Karpas-422 (cell line): ENCODE measurements at regions not wholly inside any gene's neighbourhood (a gene's known extent, or its start where the extent isn't known, plus 50 kb on each side); places are given as distances from the start of the nearest gene placed in this dataset.

Experiments
- DNase-seq: peaks from one replicate; pipeline ENCODE4 v3.0.0-alpha.2; 2015
- H2AFZ ChIP-seq: fragments of 200-600 bp; sonication (generic); 2 replicates; pipeline ENCODE4 v1.6.1; 2014; ENCODE audit warnings: antibody characterized with exemption, low read length, mixed read lengths
- H3K27ac ChIP-seq: fragments of 200-600 bp; sonication (generic); 2 replicates; pipeline ENCODE4 v1.5.1; 2014; ENCODE audit warnings: mild to moderate bottlenecking, low read length, moderate library complexity
- H3K27me3 ChIP-seq: fragments of 200-600 bp; sonication (generic); 2 replicates; pipeline ENCODE4 v1.6.1; 2014; ENCODE audit warnings: low read length, mixed read lengths
- H3K36me3 ChIP-seq: fragments of 200-600 bp; sonication (generic); 2 replicates; pipeline ENCODE4 v1.6.1; 2014; ENCODE audit warnings: low read length, mixed read lengths; ENCODE audit not compliant: insufficient read depth
- H3K4me1 ChIP-seq: fragments of 200-600 bp; sonication (generic); 2 replicates; pipeline ENCODE4 v1.6.1; 2014; ENCODE audit warnings: mild to moderate bottlenecking, low read length, mixed read lengths
- H3K4me2 ChIP-seq: fragments of 200-600 bp; sonication (generic); 2 replicates; pipeline ENCODE4 v1.6.1; 2014; ENCODE audit warnings: low read length, low read depth, mild to moderate bottlenecking; ENCODE audit not compliant: poor library complexity, severe bottlenecking
- H3K4me3 ChIP-seq: fragments of 200-600 bp; sonication (generic); 2 replicates; pipeline ENCODE4 v1.5.1; 2014; ENCODE audit warnings: mild to moderate bottlenecking, antibody characterized with exemption, low read length, mixed read lengths
- H3K79me2 ChIP-seq: fragments of 200-600 bp; sonication (generic); 2 replicates; pipeline ENCODE4 v1.6.1; 2014; ENCODE audit warnings: mild to moderate bottlenecking, low read length, mixed read lengths
- H3K9ac ChIP-seq: fragments of 200-600 bp; sonication (generic); 2 replicates; pipeline ENCODE4 v1.6.0; 2014; ENCODE audit warnings: low read length
- H3K9me2 ChIP-seq: fragments of 200-600 bp; sonication (generic), shearing (Covaris generic); replicated peaks from 2 replicates; pipeline ENCODE4 v1.6.0; 2014; ENCODE audit warnings: mild to moderate bottlenecking, low read length, moderate library complexity; ENCODE audit not compliant: insufficient read depth
- H3K9me3 ChIP-seq: fragments of 300-700, 200-600 bp; sonication (generic); 2 replicates; pipeline ENCODE4 v1.6.1; 2014; ENCODE audit warnings: low read length, mixed read lengths
- H4K20me1 ChIP-seq: fragments of 200-600 bp; sonication (generic); 2 replicates; pipeline ENCODE4 v1.6.1; 2014; ENCODE audit warnings: mild to moderate bottlenecking, antibody characterized with exemption, low read length, low read depth; ENCODE audit not compliant: insufficient read depth

- Histone ChIP-seq H3K4me3 (no peak overlapping the region), H2AFZ (no peak overlapping the region), H3K9ac (no peak overlapping the region), H3K79me2 (no peaks in the 10 kb centered on the region), H3K4me2 (no peak overlapping the region), H3K4me1 (no peaks in the 10 kb centered on the region), H3K27ac (no peak overlapping the region), H3K9me3 (no peaks in the 10 kb centered on the region), H3K36me3 (no peaks in the 10 kb centered on the region), H4K20me1 (no peaks in the 10 kb centered on the region), H3K27me3 (no peaks in the 10 kb centered on the region), H3K9me2 (0 out of 2 replicates have a peak, but pooled peaks cover 4% of the 10 kb centered on the region)
- DNase-seq: no peak
Measured at GRCh38 chr7:89776980-89777379, 377.3 kb upstream of the STEAP1 start.

DNA sequence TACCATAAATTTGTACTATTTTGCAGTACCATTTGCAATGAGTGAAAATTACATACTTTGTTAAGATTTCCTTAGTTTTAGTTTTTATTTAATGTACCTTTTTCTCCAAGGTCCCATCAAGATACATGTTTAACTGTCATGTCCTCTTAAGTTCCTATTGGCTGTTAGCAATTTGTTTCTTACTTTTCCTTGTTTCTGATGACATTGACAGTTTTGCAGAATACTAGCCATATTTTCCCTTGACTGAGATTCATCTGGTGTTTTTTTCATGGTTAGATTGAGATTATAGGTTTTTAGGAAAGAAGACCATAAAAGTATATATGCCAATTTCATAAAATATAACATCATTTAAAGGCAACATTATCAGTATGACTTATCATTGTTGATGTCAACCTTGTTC lies 376.8 kb upstream of the STEAP1 start:
- Histone ChIP-seq H3K9me2 (0 out of 2 replicates have a peak, but pooled peaks cover 4% of the 10 kb centered on the region), H3K27ac (no peak overlapping the region), H3K4me1 (no peaks in the 10 kb centered on the region), H3K79me2 (no peaks in the 10 kb centered on the region), H3K4me2 (no peak overlapping the region), H3K36me3 (no peaks in the 10 kb centered on the region), H2AFZ (no peak overlapping the region), H3K27me3 (no peaks in the 10 kb centered on the region), H3K4me3 (no peak overlapping the region), H4K20me1 (no peaks in the 10 kb centered on the region), H3K9ac (no peak overlapping the region), H3K9me3 (no peaks in the 10 kb centered on the region)
- DNase-seq: no peak

DNA sequence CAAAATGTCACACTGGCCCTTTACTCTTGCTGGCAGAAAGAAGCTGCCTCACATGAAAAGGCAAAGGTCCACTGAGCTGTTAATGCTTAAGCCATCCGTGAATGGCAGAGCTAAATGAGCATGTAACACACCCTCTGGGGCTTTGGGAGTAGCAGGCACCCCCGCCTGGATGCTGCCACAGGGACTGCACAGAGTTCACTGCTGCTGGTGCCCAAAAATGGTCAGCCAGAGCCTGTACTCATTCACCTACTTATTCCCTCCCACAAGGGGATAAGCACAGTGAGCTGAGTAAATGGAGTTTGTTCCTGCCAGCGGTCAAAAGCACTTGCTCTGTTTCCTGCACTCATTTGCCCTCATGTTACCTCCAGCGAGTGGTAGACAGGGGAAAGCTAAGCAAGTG lies 374.0 kb upstream of the STEAP1 start:
- Histone ChIP-seq H3K4me3 (no peak overlapping the region), H3K27me3 (no peaks in the 10 kb centered on the region), H3K9me3 (no peaks in the 10 kb centered on the region), H3K36me3 (no peaks in the 10 kb centered on the region), H3K4me1 (no peaks in the 10 kb centered on the region), H3K79me2 (no peaks in the 10 kb centered on the region), H3K9ac (no peak overlapping the region), H3K27ac (no peak overlapping the region), H4K20me1 (no peaks in the 10 kb centered on the region), H3K4me2 (no peak overlapping the region), H2AFZ (no peak overlapping the region), H3K9me2 (0 out of 2 replicates have a peak, but pooled peaks cover 4% of the 10 kb centered on the region)
- no peak for DNase-seq

DNA sequence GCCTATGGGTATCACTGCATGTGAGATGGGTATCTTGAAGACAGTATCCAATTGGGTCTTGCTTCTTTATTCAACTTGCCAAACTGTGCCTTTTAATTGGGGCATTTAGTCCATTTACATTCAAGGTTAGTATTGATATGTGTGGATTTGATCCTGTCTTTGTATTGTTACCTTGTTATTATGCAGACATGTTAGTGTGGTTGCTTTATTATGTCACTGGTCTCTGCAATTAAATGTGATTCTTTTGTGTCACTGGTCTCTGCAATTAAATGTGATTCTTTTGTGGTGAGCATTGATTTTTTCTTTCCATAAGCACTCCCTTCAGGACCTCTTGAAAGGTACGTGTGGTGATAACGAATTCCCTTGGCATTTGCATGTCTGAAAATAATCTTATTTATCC lies 357.8 kb upstream of the STEAP1 start:
- no peak overlapping the region for H3K4me3 ChIP-seq
- H4K20me1 ChIP-seq: no peaks in the 10 kb centered on the region
- no peak overlapping the region for H3K27ac ChIP-seq
- no peak for DNase-seq
- H3K27me3 ChIP-seq: no peaks in the 10 kb centered on the region
- no peak overlapping the region for H3K9ac ChIP-seq
- no peak overlapping the region for H2AFZ ChIP-seq
- H3K9me2 ChIP-seq: no peaks in the 10 kb centered on the region
- H3K36me3 ChIP-seq: no peaks in the 10 kb centered on the region
- H3K4me1 ChIP-seq: no peaks in the 10 kb centered on the region
- no peaks in the 10 kb centered on the region for H3K9me3 ChIP-seq
- no peak overlapping the region for H3K4me2 ChIP-seq
- no peaks in the 10 kb centered on the region for H3K79me2 ChIP-seq

GRCh38 chr7:89797965-89798598 lies 356.2 kb upstream of the STEAP1 start:
- no peaks in the 10 kb centered on the region for H3K4me1 ChIP-seq
- no peaks in the 10 kb centered on the region for H3K9me2 ChIP-seq
- DNase-seq: no peak
- H4K20me1 ChIP-seq: no peaks in the 10 kb centered on the region
- no peak overlapping the region for H3K9ac ChIP-seq
- no peaks in the 10 kb centered on the region for H3K27me3 ChIP-seq
- no peaks in the 10 kb centered on the region for H3K79me2 ChIP-seq
- no peak overlapping the region for H3K4me2 ChIP-seq
- H3K4me3 ChIP-seq: no peak overlapping the region
- H3K27ac ChIP-seq: no peak overlapping the region
- H2AFZ ChIP-seq: no peak overlapping the region
- H3K9me3 ChIP-seq: no peaks in the 10 kb centered on the region
- H3K36me3 ChIP-seq: no peaks in the 10 kb centered on the region

DNA sequence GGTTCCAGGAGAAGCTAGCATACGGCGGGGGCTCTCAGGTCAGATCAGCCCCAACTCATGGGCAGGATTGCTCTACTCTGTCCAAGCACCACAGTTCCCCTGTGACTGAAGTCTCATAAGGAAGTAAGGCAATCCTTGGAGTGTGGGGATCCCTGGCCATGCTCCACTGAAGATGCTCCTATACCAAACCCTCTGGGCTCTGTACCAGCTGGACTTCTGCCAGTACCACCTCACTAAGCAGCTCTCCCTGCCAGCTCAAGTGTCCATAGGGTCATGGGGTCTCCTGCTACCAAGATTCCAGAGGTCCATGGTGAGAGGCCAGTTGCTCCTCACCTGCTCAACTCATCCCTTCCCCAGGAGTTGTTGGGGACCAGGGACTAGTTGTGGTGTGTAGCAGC lies 355.7 kb upstream of the STEAP1 start:
- Histone ChIP-seq H3K27ac (no peak overlapping the region), H4K20me1 (no peaks in the 10 kb centered on the region), H3K9me2 (no peaks in the 10 kb centered on the region), H3K4me1 (no peaks in the 10 kb centered on the region), H3K4me3 (no peak overlapping the region), H2AFZ (no peak overlapping the region), H3K79me2 (no peaks in the 10 kb centered on the region), H3K36me3 (no peaks in the 10 kb centered on the region), H3K9ac (no peak overlapping the region), H3K27me3 (no peaks in the 10 kb centered on the region), H3K9me3 (no peaks in the 10 kb centered on the region), H3K4me2 (no peak overlapping the region)
- no peak for DNase-seq

GRCh38 chr7:89800761-89801160 lies 353.5 kb upstream of the STEAP1 start:
- no peak for DNase-seq
- Histone ChIP-seq H3K4me2 (no peak overlapping the region), H3K4me3 (no peak overlapping the region), H3K9me2 (no peaks in the 10 kb centered on the region), H3K4me1 (no peaks in the 10 kb centered on the region), H2AFZ (no peak overlapping the region), H3K9me3 (no peaks in the 10 kb centered on the region), H3K79me2 (no peaks in the 10 kb centered on the region), H3K36me3 (no peaks in the 10 kb centered on the region), H4K20me1 (no peaks in the 10 kb centered on the region), H3K27ac (no peak overlapping the region), H3K27me3 (no peaks in the 10 kb centered on the region), H3K9ac (no peak overlapping the region)

GRCh38 chr7:89809291-89809690 lies 345.0 kb upstream of the STEAP1 start:
- Histone ChIP-seq H3K4me3 (no peak overlapping the region), H2AFZ (no peak overlapping the region), H3K4me2 (no peak overlapping the region), H3K27ac (no peak overlapping the region), H3K27me3 (no peaks in the 10 kb centered on the region), H3K9me2 (no peaks in the 10 kb centered on the region), H3K36me3 (no peaks in the 10 kb centered on the region), H3K79me2 (no peaks in the 10 kb centered on the region), H3K9me3 (peaks cover 9% of the 10 kb centered on the region; the same call in 1 of the 2 replicates), H3K4me1 (no peaks in the 10 kb centered on the region), H4K20me1 (no peaks in the 10 kb centered on the region), H3K9ac (no peak overlapping the region)
- DNase-seq: no peak
